GM23338 (cell line): ENCODE measurements at regions not wholly inside any gene's neighbourhood (a gene's known extent, or its start where the extent isn't known, plus 50 kb on each side); places are given as distances from the start of the nearest gene placed in this dataset.

Experiments used
- ATAC-seq: fragments of 200-7000 bp; cut with Tn5 transposase; 3 replicates; pipeline ENCODE4 v1.9.1; 2020
- DNase-seq: peaks from one replicate; pipeline ENCODE4 v3.0.0-alpha.2; 2015; ENCODE audit warnings: low spot score
- H2AFZ ChIP-seq: fragments of 200-600 bp; sonication (generic); 2 replicates; pipeline ENCODE4 v1.8.0; 2016; ENCODE audit warnings: antibody characterized with exemption, mild to moderate bottlenecking, moderate library complexity
- H3F3A ChIP-seq: fragments of 200-600 bp; sonication (generic); replicated peaks from 2 replicates; pipeline ENCODE4 v1.8.0; 2017; ENCODE audit warnings: antibody characterized with exemption, mixed run types, low read depth
- H3K27ac ChIP-seq: fragments of 200-600 bp; sonication (generic); 2 replicates; pipeline ENCODE4 v1.6.1; 2016; ENCODE audit warnings: low read depth
- H3K27me3 ChIP-seq: fragments of 200-600 bp; sonication (generic); 2 replicates; pipeline ENCODE4 v1.8.0; 2016; ENCODE audit warnings: mild to moderate bottlenecking, mixed run types, moderate library complexity; ENCODE audit not compliant: insufficient read depth
- H3K36me3 ChIP-seq: fragments of 200-600 bp; sonication (generic); 2 replicates; pipeline ENCODE4 v1.8.0; 2016; ENCODE audit warnings: mild to moderate bottlenecking; ENCODE audit not compliant: insufficient read depth
- H3K4me1 ChIP-seq: fragments of 200-600 bp; sonication (generic); 2 replicates; pipeline ENCODE4 v1.8.0; 2016; ENCODE audit warnings: mild to moderate bottlenecking, moderate library complexity; ENCODE audit not compliant: insufficient read depth
- H3K4me2 ChIP-seq: fragments of 200-600 bp; sonication (generic); 2 replicates; pipeline ENCODE4 v1.7.1; 2017; ENCODE audit warnings: mixed run types
- H3K4me3 ChIP-seq: fragments of 200-600 bp; sonication (generic); 2 replicates; pipeline ENCODE4 v1.6.1; 2016; ENCODE audit warnings: mixed run types
- H3K79me2 ChIP-seq: fragments of 200-600 bp; sonication (generic); replicated peaks from 2 replicates; pipeline ENCODE4 v1.8.0; 2017; ENCODE audit warnings: mild to moderate bottlenecking; ENCODE audit not compliant: insufficient read depth
- H3K9me2 ChIP-seq: fragments of 200-600 bp; sonication (generic); 2 replicates; pipeline ENCODE4 v1.8.0; 2017; ENCODE audit not compliant: insufficient read depth
- H4K20me1 ChIP-seq: fragments of 200-600 bp; sonication (generic); replicated peaks from 2 replicates; pipeline ENCODE4 v1.8.0; 2017; ENCODE audit warnings: mild to moderate bottlenecking; ENCODE audit not compliant: insufficient read depth
- H3K27ac Mint-ChIP-seq: 2 replicates; pipeline ENCODE4 v1.8.0; 2020; ENCODE audit warnings: inconsistent platforms, mild to moderate bottlenecking, moderate library complexity, mixed read lengths
- H3K27me3 Mint-ChIP-seq: 3 replicates; pipeline ENCODE4 v1.8.0; 2022; ENCODE audit warnings: low read depth, mild to moderate bottlenecking, moderate library complexity, mixed read lengths, inconsistent platforms; ENCODE audit not compliant: insufficient read depth, poor library complexity
- H3K36me3 Mint-ChIP-seq: 3 replicates; pipeline ENCODE4 v1.8.0; 2021; ENCODE audit warnings: low read depth, mild to moderate bottlenecking, inconsistent platforms, moderate library complexity, mixed read lengths
- H3K4me1 Mint-ChIP-seq: 3 replicates; pipeline ENCODE4 v1.8.0; 2020; ENCODE audit warnings: mild to moderate bottlenecking, inconsistent platforms, mixed read lengths
- H3K4me3 Mint-ChIP-seq: 3 replicates; pipeline ENCODE4 v1.8.0; 2021; ENCODE audit warnings: moderate library complexity, mild to moderate bottlenecking, inconsistent platforms, mixed read lengths
- H3K9me3 Mint-ChIP-seq: 3 replicates; pipeline ENCODE4 v1.8.0; 2020; ENCODE audit warnings: moderate library complexity, mild to moderate bottlenecking, inconsistent platforms, mixed read lengths
- CREB1 ChIP-seq: fragments of 250-450 bp; sonication (Bioruptor Pico); IDR thresholded peaks from 2 replicates; pipeline ENCODE4 v1.5.0; 2020; ENCODE audit warnings: low read depth, mild to moderate bottlenecking, moderate library complexity
- CTCF ChIP-seq, 2 experiments: fragments of 200-600 bp in 1 of 2; sonication (generic) in 1 of 2; conservative IDR thresholded peaks; 2 replicates each; pipeline versions ENCODE4 v1.5.1 to v1.6.1; 2016 to 2017; ENCODE audit warnings: antibody characterized with exemption in 2 of 2, low read depth in 2 of 2, mild to moderate bottlenecking in 2 of 2, moderate library complexity in 1 of 2
- EZH2 ChIP-seq: fragments of 200-600 bp; sonication (generic); IDR thresholded peaks from one replicate; pipeline ENCODE4 v1.8.0; 2017; ENCODE audit warnings: antibody characterized with exemption, mild to moderate bottlenecking, low read depth; ENCODE audit not compliant: unreplicated experiment
- EZH2phosphoT487 ChIP-seq: fragments of 200-600 bp; sonication (generic); IDR thresholded peaks from one replicate; pipeline ENCODE4 v1.8.1; 2018; ENCODE audit warnings: antibody characterized with exemption; ENCODE audit not compliant: unreplicated experiment
- JUNB ChIP-seq: IDR thresholded peaks from one replicate; pipeline ENCODE4 v1.6.1; 2016; ENCODE audit warnings: antibody characterized with exemption; ENCODE audit not compliant: unreplicated experiment
- NANOG ChIP-seq: IDR thresholded peaks from 2 replicates; pipeline ENCODE4 v1.6.1; 2016; ENCODE audit warnings: antibody characterized with exemption, borderline replicate concordance
- REST ChIP-seq: IDR thresholded peaks from one replicate; pipeline ENCODE4 v1.6.1; 2018; ENCODE audit warnings: antibody characterized with exemption; ENCODE audit not compliant: unreplicated experiment
- ZNF114 ChIP-seq: fragments of 250-450 bp; sonication (Bioruptor Pico); IDR thresholded peaks from 2 replicates; pipeline ENCODE4 v1.5.0; 2020; ENCODE audit warnings: mild to moderate bottlenecking, moderate library complexity
- ZNF331 ChIP-seq: fragments of 250-450 bp; sonication (Bioruptor Pico); IDR thresholded peaks from 2 replicates; pipeline ENCODE4 v1.5.0; 2020; ENCODE audit warnings: low read depth, mild to moderate bottlenecking, moderate library complexity

GRCh38 chr6:143603455-143603854 is 74.3 kb upstream of the PHACTR2 start (continued):
- no peak for TF ChIP-seq REST
- TF ChIP-seq CREB1 (CRISPR knock-in tag): no peak
- no peak for TF ChIP-seq CTCF (conservative IDR thresholded peaks at IDR 0.05; ENCODE audit: low read depth in 2 of 2)
- TF ChIP-seq EZH2phosphoT487: no peak
- TF ChIP-seq NANOG: no peak
- TF ChIP-seq ZNF331 (CRISPR knock-in tag): no peak
- TF ChIP-seq EZH2: no peak
- TF ChIP-seq ZNF114 (CRISPR knock-in tag): no peak
- no peak for TF ChIP-seq JUNB

- no peaks in the 10 kb centered on the region for H3K36me3 Mint-ChIP-seq
These were observed 76.3 kb upstream of the PHACTR2 start for GRCh38 chr6:143601504-143601903.

More at GRCh38 chr6:143601504-143601903, 76.3 kb upstream of the PHACTR2 start:
- H3K9me2 ChIP-seq: no peaks in the 10 kb centered on the region
- peaks cover 4% of the 10 kb centered on the region; the same call in 1 of the 2 replicates for H3K4me1 ChIP-seq
- H3K79me2 ChIP-seq: no peaks in the 10 kb centered on the region
- H2AFZ ChIP-seq: no peak overlapping the region
- Mint-ChIP-seq H3K27me3 (no peaks in the 10 kb centered on the region), H3K4me1 (peaks cover 8% of the 10 kb centered on the region), H3K9me3 (no peaks in the 10 kb centered on the region), H3K27ac (no peak overlapping the region), H3K4me3 (no peak overlapping the region)
- no peak for ATAC-seq
- no peaks in the 10 kb centered on the region for H4K20me1 ChIP-seq
- no peak overlapping the region for H3K27ac ChIP-seq
- H3F3A ChIP-seq: no peaks in the 10 kb centered on the region
- H3K27me3 ChIP-seq: no peaks in the 10 kb centered on the region
- no peak overlapping the region for H3K4me2 ChIP-seq
- no peak overlapping the region for H3K4me3 ChIP-seq
- TF ChIP-seq NANOG (no peak), EZH2phosphoT487 (no peak), JUNB (no peak), CTCF (conservative IDR thresholded peaks at IDR 0.05; ENCODE audit: low read depth in 2 of 2) (no peak), REST (no peak), ZNF114 (CRISPR knock-in tag) (no peak), EZH2 (no peak)
- no peaks in the 10 kb centered on the region for H3K36me3 ChIP-seq
- DNase-seq: no peak
